IPS DF 4.7 (cell line): ENCODE measurements at regions not wholly inside any gene's neighbourhood (a gene's known extent, or its start where the extent isn't known, plus 50 kb on each side); places are given as distances from the start of the nearest gene placed in this dataset.
A peak's percentile ranks its signal among the peaks of the same experiment; 100 is the strongest.

Experiments
- DNase-seq: peaks from one replicate; pipeline ENCODE4 v3.0.0-alpha.2; 2013; ENCODE audit warnings: low spot score; ENCODE audit errors: extremely low read depth

DNA sequence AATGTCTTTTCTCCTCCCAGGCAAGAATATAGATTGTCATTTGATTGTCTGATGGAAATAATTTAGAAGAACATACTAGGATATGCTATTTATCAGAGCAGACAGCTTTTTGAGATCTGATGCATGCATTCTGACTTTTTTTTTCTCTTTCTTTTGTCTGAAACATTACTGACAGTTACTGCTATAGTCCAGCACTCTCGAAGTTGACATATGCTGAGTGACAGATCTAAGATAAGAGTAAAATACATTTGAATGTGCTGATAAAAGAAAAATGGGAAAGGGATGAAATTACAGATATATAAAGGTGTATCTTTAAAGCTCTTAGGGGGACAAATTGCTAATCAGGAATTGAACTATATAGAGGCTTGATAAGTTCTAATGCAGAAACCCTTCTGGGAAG is 753.8 kb upstream of the TENM4 start:
- no peak for DNase-seq

DNA sequence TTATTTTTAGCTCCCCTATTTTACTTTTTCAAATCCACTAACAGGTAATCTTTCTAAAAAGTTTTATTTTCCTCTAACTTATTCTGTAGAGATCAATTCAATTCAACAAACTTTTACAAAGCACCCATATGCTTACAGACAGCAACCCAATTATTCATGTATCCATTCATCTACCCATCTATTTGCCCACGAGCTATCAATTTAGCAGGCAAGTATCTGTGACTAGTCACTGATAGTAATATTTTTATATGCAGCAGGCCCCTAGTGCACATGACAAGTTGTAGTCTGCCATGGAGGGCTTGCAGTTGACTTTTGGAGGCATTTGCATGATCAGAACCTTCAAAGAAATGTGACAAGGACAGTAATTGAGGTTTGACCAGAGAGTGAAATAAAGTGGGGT is 753.2 kb upstream of the TENM4 start:
- no peak for DNase-seq

DNA sequence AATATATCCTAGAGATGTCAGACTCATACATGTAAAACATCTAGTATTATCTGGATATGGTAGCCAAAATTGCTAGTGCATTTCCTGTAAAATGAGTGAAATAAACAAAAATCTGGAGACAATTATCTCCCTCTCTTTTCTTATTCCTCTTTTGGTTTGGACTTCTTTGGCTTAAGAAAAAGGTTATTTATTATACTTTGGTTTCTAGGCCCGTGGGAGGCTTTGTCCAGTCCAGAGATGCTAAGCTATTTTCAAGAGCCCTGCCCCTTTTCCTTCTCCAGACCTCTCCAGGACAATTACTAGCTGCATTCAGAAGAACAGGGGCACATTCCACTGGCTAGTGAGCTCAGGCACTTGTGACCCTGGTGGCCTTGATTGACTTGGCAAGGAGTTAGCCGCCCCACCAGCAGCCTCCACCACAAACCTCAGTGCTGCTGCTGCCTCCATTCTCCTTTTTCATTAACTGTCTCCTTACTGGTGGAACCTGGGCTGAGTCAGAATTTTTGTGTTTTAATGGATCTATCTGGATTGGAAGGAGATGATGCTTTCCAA is 747.3 kb upstream of the TENM4 start:
- no peak for DNase-seq

DNA sequence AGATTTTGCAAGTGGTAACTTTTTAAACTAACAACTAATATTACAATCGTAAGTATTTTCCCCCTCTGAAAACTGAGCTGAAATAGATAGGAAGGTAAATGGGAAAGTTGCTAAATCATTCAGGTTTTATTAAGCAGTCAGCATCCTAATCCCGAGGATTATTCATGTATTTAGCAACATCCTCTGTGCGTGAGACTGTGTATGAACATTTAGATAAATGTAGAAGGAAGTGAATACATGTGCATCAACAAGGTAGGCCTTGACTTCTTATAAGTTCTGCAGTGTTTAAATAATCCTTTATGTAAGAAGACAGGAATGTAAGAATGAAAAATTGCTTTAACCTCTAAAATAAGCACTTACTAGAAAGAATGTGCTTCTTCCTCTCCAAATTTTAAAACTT is 745.9 kb upstream of the TENM4 start:
- no peak for DNase-seq

DNA sequence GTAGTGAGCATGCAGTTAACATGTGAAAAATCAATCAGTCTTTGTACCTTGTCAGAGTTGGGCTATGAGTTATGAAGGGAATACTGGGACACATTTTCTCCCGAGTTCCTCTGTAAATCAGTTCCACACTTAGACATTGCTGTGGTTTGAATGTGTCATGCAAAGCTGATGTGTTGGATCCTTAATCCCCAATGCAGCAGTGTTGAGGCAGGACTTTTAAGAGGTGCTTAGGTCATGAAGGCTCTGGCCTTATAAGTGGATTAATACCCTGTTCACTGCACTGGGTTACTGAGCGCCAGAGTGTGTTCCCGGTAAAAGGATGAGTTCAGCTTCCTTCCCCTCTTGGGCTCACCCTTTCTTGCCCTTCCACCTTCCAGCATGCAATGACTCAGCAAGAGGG is 742.1 kb upstream of the TENM4 start:
- DNase-seq = no peak

DNA sequence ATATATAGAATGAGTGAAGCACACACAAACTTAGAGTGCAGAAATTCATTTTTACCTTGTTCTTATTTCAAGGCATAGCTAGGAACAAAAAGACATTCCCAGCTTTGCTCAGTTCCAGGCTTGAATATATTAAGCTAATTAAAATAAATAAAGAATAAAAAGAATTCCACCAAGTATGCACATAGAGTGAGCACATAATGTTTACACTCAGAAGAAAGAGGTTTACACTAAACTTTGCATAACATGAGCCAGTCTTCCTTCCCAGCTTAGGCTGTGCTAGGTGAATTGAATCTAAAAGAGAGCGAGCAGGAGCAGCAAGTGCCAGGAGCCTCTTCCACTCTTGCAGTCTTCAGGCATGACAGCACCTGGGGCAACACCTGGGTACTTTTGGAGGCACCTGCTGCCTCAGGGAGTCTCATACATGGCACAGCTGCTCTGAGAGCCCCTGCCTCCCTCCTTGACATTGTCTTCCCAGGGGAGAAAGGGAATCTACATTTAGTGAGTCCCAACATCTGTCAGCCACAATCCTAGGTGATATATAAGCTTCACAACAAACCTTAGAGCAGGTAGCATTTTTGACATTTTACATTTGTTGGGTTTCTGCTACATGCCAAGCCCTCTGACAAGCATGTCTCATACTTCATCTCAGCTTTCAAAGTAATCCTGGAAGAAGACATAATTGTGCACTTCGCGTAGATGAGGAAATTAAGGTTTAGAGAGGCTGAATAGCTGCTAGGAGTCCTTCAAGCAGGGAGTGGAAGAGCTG is 732.7 kb upstream of the TENM4 start:
- no peak for DNase-seq

DNA sequence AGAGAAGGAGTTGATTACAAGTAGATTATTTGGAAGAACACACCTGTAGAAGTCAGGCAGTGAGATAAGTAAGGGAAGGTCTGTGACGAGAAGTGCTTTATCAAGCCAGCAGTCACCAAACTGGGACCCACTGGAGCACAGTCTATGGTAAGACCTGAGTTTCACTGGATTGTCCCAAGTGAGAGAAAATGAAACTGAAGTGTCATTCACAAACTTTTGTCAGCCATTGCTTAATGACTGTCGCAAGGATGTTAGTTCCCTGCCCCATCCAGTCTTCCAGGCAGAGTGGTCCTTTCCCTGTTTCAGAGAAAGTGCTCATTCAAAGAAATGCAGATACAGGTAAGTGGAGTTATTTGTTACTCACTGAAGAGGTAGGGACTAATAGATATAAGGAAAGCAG is 728.0 kb upstream of the TENM4 start:
- no peak for DNase-seq

DNA sequence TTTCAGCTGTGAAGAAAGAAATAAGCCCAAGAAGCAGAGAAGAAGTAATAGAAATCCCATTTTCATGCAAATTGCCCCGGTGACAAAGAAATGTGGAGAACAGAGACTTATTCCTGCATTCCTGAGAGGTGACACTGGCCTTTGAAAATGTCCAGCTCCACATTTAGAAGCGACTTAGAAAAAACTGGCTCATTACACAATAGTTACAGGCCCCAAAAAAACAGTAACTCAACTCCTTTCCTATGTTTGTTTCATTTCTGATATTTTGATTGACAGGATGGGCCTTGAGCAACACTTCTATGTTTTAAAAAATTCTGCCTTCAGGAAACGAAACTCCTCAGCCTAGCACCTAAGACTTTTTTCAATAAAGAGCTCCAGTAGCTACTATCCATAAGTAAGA is 726.9 kb upstream of the TENM4 start:
- DNase-seq = no peak

DNA sequence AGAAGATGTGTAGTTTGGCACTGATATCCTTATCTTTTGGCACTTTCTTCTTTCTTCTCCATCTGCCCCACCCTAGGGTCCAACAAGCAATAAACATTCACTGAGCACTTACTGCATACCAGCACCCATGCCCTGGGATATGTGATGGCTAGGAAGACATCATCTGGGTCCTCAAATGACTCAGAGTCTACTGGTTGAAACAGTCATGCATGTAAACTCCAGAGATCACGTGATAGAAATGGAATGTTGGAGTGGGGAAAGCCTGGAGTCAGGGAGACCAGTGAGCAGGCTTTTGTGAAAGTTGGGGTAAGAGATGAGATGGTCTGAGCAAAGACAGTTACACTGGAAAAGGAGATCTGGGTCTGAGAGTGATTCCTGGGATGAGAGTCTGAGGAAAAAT is 724.9 kb upstream of the TENM4 start:
- no peak for DNase-seq

DNA sequence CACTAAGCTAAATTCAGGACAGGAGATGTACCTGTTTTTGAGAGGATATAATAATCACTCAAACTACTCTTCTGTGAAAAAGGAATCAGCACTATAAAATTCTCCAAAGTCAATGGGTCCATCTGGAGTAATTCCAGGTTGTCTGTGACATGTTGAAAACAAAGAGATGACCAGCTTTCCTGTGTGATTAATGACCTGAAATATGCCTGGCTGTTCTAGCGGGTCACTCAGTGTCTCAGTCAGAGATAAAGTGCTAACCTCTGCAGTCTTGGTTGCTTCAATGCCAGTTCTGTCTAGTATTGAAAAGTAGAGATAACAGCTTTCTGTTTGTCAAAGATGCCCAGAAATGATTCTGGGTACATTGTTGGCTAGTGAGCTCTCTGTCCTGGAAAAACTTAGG is 722.6 kb upstream of the TENM4 start:
- no peak for DNase-seq

DNA sequence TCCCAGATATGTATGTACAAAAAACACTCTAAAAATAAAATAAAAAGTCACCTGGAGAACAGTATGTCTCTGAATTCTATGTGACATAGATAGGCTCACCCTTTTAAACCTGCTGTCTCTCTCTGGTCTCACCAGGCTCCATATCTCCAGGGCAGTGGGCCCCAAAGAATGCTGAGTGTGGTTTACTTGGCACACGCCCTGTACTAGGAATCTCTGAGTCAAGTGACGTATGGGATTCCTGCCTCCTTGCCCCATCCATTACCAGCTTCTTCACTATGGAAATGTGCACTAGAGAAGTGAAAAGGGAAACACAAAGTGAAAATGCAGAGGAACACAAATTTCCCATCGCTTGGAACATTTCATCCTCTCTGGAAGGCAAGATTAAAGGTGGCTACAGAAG is 722.2 kb upstream of the TENM4 start:
- no peak for DNase-seq

DNA sequence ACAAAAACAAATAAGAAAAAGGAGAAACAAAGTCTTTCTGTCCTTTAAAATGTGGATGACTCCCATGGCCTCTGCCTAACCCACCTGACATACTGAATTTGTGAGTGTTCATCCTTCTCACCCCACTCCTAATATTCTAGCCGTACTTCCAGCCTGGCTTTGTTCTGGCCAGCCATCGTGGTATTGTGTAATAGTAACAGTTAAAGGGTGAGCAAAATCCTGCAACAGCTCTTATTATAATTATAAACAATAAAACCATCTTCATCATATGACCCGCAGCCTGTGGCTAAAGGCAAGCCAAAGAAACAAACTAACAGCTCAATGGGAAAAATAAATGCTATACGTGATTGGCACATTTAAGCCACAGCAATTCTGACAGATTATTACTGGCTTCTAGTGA is 721.6 kb upstream of the TENM4 start:
- no peak for DNase-seq

DNA sequence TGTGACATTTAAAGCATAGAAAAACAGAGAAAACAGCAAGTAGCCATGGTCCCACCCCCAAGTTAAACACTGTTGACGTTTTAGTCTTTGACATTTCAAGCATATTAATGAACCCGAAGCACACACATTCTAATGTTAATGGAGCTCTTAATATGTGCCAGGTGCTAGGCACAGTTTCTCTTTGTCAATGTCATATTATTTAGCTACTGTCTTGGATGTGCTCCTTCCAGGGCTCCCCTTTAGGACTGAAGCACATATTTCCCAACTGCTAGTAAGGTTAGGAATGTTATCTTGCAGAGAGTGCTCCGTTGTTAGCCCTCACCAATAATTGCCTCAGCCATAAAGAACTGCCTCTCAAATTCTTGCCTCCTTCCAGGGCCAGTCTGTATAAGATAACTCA is 716.6 kb upstream of the TENM4 start:
- no peak for DNase-seq

DNA sequence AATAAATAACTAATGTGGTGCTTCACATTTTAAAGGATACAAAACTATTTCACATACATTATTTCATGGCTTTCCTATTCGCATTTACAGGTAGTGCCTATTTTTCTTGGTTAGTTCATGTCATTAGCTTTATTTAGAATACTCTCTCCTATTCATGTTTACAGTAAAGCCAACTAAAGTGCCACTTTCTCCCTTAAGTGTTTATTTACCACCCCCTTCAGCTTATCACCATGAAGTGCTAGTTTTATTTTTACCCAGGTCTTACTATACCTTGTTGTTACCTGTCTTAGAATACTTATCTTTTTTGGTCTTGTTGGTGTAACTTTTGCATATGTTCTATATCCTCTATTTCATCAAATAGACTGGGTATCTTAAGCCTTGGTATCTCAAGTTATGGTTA is 715.2 kb upstream of the TENM4 start:
- no peak for DNase-seq

DNA sequence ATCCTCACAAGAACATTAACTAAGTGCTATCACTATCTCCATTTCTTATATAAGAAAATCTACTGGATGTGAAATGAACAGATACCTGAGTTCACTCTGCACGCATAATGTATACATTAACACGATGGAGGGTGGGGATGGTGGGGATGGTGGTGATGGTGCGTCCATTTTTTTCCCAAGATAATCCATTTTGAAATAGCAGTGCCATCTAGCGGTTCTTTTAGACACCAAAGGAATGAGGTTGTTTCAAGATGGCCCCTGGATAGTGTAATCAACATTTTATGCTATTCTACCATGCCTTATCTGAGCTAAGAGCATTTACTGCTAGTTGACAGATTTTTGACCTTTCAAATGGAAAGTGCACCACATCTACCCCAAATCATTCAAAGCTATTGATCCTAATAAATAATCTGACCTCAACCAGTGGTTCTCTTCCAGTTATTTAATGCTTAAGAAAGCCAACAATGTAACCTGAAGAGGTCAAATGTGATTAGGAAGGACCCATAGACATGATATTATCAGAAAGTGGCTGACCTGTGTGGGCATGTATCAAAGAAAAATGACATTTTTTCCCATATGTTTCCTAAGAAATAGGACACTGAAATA is 714.7 kb upstream of the TENM4 start:
- DNase-seq = peak; percentile 44

DNA sequence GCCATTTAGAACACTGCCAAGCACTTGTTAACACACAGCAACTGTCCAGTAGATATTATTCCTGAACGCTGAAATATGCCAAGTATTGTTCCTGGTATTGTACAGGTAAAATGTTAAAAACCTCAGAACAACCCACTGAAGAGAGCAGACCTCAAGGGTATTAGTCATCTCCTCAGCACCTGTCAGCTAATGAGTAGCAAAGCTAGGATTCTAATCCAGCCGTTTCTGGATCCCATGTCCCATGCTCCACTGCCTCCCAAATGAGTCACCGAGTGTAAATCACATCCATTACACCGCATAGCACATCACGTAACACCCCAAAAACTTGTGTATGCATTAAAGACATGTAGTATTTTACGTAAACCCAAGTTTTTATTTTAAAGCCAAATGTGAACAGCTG is 705.4 kb upstream of the TENM4 start:
- DNase-seq = no peak

DNA sequence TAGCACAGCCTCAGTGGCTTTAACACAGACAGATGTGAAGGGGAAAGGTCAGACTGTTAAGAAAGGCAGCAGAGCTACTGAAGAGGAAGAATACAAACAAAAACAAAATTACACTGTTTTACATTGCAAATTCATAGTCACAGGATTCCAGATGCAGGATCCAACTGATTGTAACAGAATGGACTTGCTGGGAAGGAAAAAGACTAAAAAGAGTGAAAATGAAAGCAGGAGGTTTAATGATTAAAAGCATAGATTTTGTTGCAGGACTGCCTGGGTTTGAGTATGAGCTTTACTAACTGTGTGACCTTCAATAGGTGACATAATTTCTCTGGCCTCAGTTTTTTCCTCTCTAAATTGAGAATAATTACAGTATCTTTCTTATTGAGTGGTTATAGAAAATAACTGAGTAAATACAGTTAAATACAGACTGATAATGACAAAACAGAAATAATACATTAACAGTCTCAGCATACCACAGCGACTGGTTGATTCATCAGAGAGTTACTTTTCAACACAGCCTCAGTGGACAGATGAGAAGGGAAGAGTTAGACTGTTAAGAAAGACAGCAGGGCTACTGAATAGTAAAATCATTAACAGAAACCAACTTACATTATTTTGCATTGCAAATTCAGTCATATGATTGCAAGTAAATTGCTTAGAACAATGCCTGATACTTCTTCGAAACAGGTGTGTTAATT is 704.2 kb upstream of the TENM4 start:
- no peak for DNase-seq

DNA sequence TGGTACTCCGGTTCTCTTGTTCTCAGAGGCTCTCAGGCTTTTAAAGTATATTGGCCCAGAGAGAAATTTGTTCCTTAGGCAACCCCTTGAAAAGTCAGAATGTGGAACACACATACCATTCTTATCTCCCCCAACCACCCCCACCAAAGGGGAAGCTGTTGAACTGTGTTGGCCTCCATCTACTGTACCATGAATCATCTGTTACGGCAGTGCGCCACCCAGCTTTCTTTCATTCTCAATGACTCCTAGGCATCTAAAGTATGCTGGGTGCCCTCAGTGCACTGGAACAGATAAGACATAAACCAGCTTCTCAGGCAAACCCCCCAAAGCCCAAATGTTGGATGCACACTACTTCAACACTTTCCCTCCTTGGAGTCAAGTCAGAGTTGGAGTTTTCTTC is 696.2 kb upstream of the TENM4 start:
- no peak for DNase-seq

DNA sequence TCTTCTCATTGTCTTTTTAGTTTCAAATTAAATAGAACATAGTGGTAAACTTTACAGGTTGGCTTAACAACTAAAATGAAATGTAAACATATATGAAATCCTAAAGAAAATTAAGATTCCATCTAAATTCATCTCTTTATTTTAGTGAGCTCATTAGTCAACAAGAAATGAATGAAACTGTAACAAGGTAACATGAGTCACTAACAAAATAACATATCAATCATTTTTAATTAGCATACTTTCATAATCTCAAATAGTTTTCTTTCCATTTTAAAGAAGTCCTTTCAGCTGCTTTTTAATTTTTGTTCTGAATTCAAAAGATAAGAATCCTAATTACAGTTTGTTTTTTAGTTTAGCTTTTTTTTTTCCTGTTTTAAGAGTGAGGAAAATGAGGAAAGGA is 688.6 kb upstream of the TENM4 start:
- DNase-seq = no peak

DNA sequence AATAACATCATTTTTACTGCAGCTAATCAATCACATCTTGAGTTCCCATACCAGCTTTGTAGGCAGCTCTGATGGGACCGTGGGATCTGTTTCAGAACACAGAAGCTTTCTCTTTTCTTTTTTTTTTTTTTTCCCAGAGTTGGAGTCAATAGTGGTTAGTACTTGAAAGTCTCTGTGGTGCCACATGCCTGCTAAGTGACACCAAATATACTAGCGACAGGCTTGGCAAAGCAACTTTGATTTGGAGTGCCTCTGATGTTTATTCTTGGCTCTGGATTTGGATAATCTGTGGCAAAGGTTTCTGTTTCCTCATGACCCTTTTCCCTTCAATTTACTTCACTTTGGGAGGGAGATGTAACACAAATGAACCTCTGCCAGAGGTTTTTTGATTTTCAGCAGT is 681.4 kb upstream of the TENM4 start:
- DNase-seq = no peak

DNA sequence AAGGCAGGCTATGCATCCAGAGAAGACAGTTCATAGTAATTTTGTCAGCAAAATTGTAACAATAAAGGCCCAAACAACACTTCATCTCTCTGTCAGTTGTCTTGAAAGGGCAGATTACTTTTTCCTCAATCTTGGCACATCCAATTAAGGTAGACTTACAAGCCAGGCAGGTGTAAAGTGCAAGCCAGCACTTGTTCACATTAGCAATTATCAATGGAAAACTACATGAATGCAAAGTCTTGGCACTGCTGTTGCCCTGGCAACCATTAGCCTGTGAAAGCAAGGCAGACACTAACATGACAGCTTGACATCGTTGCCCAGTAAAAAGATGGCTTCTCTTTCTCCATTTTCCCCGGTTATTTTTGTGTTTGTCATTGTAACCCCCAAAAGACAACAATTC is 677.2 kb upstream of the TENM4 start:
- no peak for DNase-seq

DNA sequence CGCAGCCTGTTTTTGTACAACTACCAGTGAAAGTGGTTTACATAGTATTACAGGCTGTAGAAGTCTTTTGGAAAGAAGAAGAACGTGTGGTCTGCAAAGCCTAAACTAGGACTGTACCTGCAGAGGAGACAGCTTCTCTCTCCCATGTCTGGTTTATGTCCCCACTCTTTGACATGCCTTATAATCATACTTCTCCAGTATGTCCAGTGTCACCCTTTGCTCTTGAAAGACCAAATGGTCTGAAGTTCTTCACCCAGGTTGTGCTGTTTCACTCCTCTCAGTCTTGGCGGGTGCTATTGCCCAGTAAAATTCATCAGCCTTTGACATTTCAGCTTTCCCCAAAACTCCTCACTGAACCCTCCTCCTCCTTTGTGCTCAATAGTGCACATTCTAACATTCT is 676.0 kb upstream of the TENM4 start:
- DNase-seq = no peak

DNA sequence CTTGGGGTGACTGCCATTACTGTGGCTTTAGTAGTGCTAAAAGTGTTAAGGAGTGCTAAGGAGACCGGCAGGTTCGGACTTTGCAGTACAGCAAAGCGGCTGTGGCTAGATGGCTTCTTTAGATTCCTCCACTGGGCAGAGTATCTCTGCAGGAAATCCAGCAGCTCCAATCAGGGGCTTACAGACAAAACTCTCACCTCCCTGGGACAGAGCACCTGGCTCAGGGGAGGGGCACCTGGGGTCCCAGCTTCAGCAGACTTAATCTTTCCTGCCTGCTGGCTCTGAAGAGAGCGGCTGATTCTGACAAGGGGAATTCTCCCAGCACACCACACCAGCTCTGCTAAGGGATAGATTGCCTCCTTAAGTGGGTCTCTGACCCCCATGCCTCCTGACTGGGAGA is 668.8 kb upstream of the TENM4 start:
- no peak for DNase-seq
